ENCODE measurements at regions not wholly inside any gene's neighbourhood (a gene's known extent, or its start where the extent isn't known, plus 50 kb on each side); places are given as distances from the start of the nearest gene placed in this dataset.

DNA sequence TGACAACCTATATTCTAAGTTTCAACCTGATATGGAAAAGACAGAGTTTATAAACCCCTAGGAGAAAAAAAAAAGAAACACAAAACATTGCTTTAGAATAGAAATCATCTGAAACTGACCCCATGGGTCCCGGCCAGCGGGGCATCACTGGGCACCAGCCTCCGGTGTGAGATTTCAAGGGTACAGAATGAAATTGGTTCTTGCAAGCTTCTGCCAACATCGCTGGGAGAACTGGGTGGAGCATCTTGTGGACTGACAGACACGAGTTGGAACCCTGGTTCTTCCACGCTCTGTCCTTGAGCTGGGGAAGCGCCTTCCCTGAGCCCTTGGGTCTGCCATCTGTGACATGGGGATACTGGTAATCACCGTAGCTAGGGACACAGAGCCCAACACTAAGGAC is 173.6 kb downstream of the PHETA1 start:
- Histone ChIP-seq H3K36me3 (ENCODE audit: control insufficient read depth in 2 of 2, insufficient read depth in 1 of 2, low read length in 2 of 2) (no peaks in the 10 kb centered on the region), H3K27ac (ENCODE audit: extremely low read depth, low read depth, low read length) (no peak overlapping the region), H3K4me3 (ENCODE audit: low read depth, low read length) (no peak overlapping the region), H3K4me1 (ENCODE audit: control insufficient read depth, insufficient read depth, low read length) (no peaks in the 10 kb centered on the region), H3K9me3 (ENCODE audit: control insufficient read depth, insufficient read depth, low read depth, low read length) (no peaks in the 10 kb centered on the region)
- ChIA-PET CTCF (no interaction called here), POLR2A (no interaction called here)
- TF ChIP-seq ZNF221 (tag by site-specific recombination; IDR thresholded peaks at IDR 0.05; ENCODE audit: borderline replicate concordance), result no peak
- TF ChIP-seq, protein P1, sequence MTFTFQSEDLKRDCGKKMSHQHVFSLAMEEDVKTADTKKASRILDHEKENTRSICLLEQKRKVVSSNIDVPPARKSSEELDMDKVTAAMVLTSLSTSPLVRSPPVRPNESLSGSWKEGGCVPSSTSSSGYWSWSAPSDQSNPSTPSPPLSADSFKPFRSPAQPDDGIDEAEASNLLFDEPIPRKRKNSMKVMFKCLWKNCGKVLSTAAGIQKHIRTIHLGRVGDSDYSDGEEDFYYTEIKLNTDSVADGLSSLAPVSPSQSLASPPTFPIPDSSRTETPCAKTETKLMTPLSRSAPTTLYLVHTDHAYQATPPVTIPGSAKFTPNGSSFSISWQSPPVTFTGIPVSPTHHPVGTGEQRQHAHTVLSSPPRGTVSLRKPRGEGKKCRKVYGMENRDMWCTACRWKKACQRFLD (tag by site-specific recombination; IDR thresholded peaks at IDR 0.05), result no peak
- no peak for TF ChIP-seq ZNF664 (tag by site-specific recombination; IDR thresholded peaks at IDR 0.05)
- TF ChIP-seq EGR2 (tag by site-specific recombination; IDR thresholded peaks at IDR 0.05; ENCODE audit: low read depth), result no peak
- no peak for TF ChIP-seq HOXC10 (CRISPR knock-in tag; IDR thresholded peaks at IDR 0.05)
- TF ChIP-seq TRIM28 (IDR thresholded peaks at IDR 0.05; ENCODE audit: borderline replicate concordance, low read length), result no peak
- no peak for TF ChIP-seq ZNF248 (tag by site-specific recombination; IDR thresholded peaks at IDR 0.05)
- no peak for TF ChIP-seq SALL2 (tag by site-specific recombination; IDR thresholded peaks at IDR 0.05; ENCODE audit: borderline replicate concordance)
- TF ChIP-seq KLF16 (tag by site-specific recombination; IDR thresholded peaks at IDR 0.05), result no peak
- TF ChIP-seq REPIN1 (tag by site-specific recombination; IDR thresholded peaks at IDR 0.05; ENCODE audit: low read depth), result no peak
- no peak for TF ChIP-seq ZNF266 (tag by site-specific recombination; IDR thresholded peaks at IDR 0.05; ENCODE audit: low read depth)
- TF ChIP-seq ZNF16 (tag by site-specific recombination; IDR thresholded peaks at IDR 0.05; ENCODE audit: low read depth), result no peak
- no peak for TF ChIP-seq ZNF302 (tag by site-specific recombination; IDR thresholded peaks at IDR 0.05; ENCODE audit: low read depth)
- TF ChIP-seq ZNF558 (tag by site-specific recombination; IDR thresholded peaks at IDR 0.05), result no peak
- TF ChIP-seq ZBTB1 (tag by site-specific recombination; IDR thresholded peaks at IDR 0.05), result no peak

DNA sequence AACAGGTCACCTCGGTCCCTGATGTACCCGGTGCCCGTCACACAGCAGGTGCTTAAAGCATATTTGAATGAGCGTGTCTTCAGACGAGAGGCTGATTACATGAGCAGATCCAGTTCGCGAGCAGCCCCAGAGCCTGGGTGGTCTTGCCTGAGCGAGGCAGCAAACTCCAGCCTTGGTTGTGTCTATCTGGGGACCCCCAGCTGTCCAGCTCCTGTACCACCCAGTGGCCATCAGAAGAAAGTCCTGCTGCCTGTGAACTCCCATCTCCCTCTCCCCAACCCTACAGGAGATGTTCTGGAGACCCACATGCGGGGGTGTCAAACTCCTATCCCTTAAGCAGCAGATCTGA is 174.2 kb downstream of the PHETA1 start:
- H3K27ac ChIP-seq (ENCODE audit: extremely low read depth, low read depth, low read length), result no peak overlapping the region
- no peaks in the 10 kb centered on the region for H3K36me3 ChIP-seq (ENCODE audit: control insufficient read depth in 2 of 2, insufficient read depth in 1 of 2, low read length in 2 of 2)
- H3K4me1 ChIP-seq (ENCODE audit: control insufficient read depth, insufficient read depth, low read length), result no peaks in the 10 kb centered on the region
- CTCF ChIA-PET, result no interaction called here
- no peak overlapping the region for H3K4me3 ChIP-seq (ENCODE audit: low read depth, low read length)
- H3K9me3 ChIP-seq (ENCODE audit: control insufficient read depth, insufficient read depth, low read depth, low read length), result no peaks in the 10 kb centered on the region
- POLR2A ChIA-PET, result no interaction called here
- TF ChIP-seq ZNF791 (tag by site-specific recombination; IDR thresholded peaks at IDR 0.05), result no peak
- TF ChIP-seq, protein P2, sequence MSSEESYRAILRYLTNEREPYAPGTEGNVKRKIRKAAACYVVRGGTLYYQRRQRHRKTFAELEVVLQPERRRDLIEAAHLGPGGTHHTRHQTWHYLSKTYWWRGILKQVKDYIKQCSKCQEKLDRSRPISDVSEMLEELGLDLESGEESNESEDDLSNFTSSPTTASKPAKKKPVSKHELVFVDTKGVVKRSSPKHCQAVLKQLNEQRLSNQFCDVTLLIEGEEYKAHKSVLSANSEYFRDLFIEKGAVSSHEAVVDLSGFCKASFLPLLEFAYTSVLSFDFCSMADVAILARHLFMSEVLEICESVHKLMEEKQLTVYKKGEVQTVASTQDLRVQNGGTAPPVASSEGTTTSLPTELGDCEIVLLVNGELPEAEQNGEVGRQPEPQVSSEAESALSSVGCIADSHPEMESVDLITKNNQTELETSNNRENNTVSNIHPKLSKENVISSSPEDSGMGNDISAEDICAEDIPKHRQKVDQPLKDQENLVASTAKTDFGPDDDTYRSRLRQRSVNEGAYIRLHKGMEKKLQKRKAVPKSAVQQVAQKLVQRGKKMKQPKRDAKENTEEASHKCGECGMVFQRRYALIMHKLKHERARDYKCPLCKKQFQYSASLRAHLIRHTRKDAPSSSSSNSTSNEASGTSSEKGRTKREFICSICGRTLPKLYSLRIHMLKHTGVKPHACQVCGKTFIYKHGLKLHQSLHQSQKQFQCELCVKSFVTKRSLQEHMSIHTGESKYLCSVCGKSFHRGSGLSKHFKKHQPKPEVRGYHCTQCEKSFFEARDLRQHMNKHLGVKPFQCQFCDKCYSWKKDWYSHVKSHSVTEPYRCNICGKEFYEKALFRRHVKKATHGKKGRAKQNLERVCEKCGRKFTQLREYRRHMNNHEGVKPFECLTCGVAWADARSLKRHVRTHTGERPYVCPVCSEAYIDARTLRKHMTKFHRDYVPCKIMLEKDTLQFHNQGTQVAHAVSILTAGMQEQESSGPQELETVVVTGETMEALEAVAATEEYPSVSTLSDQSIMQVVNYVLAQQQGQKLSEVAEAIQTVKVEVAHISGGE (tag by site-specific recombination; conservative IDR thresholded peaks at IDR 0.05; ENCODE audit: low read depth), result no peak
- TF ChIP-seq MZF1 (tag by site-specific recombination; IDR thresholded peaks at IDR 0.05; ENCODE audit: borderline replicate concordance), result no peak
- no peak for TF ChIP-seq ZNF133 (tag by site-specific recombination; IDR thresholded peaks at IDR 0.05)
- TF ChIP-seq HOXD13 (CRISPR knock-in tag; IDR thresholded peaks at IDR 0.05; ENCODE audit: borderline replicate concordance), result no peak
- TF ChIP-seq RBAK (tag by site-specific recombination; IDR thresholded peaks at IDR 0.05), result no peak
- TF ChIP-seq, protein P3, sequence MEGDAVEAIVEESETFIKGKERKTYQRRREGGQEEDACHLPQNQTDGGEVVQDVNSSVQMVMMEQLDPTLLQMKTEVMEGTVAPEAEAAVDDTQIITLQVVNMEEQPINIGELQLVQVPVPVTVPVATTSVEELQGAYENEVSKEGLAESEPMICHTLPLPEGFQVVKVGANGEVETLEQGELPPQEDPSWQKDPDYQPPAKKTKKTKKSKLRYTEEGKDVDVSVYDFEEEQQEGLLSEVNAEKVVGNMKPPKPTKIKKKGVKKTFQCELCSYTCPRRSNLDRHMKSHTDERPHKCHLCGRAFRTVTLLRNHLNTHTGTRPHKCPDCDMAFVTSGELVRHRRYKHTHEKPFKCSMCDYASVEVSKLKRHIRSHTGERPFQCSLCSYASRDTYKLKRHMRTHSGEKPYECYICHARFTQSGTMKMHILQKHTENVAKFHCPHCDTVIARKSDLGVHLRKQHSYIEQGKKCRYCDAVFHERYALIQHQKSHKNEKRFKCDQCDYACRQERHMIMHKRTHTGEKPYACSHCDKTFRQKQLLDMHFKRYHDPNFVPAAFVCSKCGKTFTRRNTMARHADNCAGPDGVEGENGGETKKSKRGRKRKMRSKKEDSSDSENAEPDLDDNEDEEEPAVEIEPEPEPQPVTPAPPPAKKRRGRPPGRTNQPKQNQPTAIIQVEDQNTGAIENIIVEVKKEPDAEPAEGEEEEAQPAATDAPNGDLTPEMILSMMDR (tag by site-specific recombination; IDR thresholded peaks at IDR 0.05), result no peak
- no peak for TF ChIP-seq FEZF1 (tag by site-specific recombination; IDR thresholded peaks at IDR 0.05)
- no peak for TF ChIP-seq ZBTB49 (tag by site-specific recombination; IDR thresholded peaks at IDR 0.05; ENCODE audit: low read depth)
- TF ChIP-seq ZNF169 (tag by site-specific recombination; IDR thresholded peaks at IDR 0.05), result no peak
- no peak for TF ChIP-seq ZSCAN18 (tag by site-specific recombination; IDR thresholded peaks at IDR 0.05)

Measured in HEK293 (cell line).